ENCODE measurements at regions not wholly inside any gene's neighbourhood (a gene's known extent, or its start where the extent isn't known, plus 50 kb on each side); places are given as distances from the start of the nearest gene placed in this dataset.

GRCh38 chr6:55950071-55950814 lies 74.9 kb upstream of the BMP5 start:
- Histone ChIP-seq H4K20me1 (replicated peaks in 1 of 2; ENCODE audit: control insufficient read depth in 1 of 2, insufficient read depth in 2 of 2, low read length in 2 of 2) (no peaks in the 10 kb centered on the region), H2BK20ac (ENCODE audit: low read length) (no peak overlapping the region), H3K9ac (replicated peaks in 1 of 4; ENCODE audit: extremely low read depth in 1 of 4, low read depth in 3 of 4, low read length in 3 of 4) (no peak overlapping the region), H2AK5ac (ENCODE audit: low read depth, low read length) (no peak overlapping the region), H3K4me1 (replicated peaks in 1 of 4; ENCODE audit: control insufficient read depth in 3 of 4, insufficient read depth in 4 of 4, low read length in 3 of 4) (no peaks in the 10 kb centered on the region), H3K18ac (ENCODE audit: extremely low read depth, low read length) (no peak overlapping the region), H3K14ac (ENCODE audit: insufficient read length) (no peak overlapping the region), H3K4me2 (ENCODE audit: insufficient read depth in 1 of 2, low read depth in 2 of 2, low read length in 2 of 2) (no peak overlapping the region), H2BK12ac (ENCODE audit: low read depth, low read length) (no peak overlapping the region), H3K27me3 (replicated peaks in 1 of 4; ENCODE audit: control insufficient read depth in 3 of 4, extremely low read depth in 1 of 4, insufficient read depth in 3 of 4, low read length in 3 of 4) (no peaks in the 10 kb centered on the region), H3K23me2 (ENCODE audit: low read depth, low read length) (no peaks in the 10 kb centered on the region), H2BK120ac (replicated peaks; ENCODE audit: low read depth, low read length) (no peak overlapping the region), H2BK5ac (ENCODE audit: low read depth, low read length) (no peak overlapping the region), H3K27ac (ENCODE audit: low read depth, low read length) (no peak overlapping the region), H3K4ac (replicated peaks; ENCODE audit: insufficient read length, low read depth, low read length) (no peak overlapping the region), H3K36me3 (ENCODE audit: control insufficient read depth in 2 of 4, insufficient read depth in 4 of 4, low read length in 3 of 4) (0 out of 8 replicates have a peak, but pooled peaks cover 0 to 4% (median 0%) of the 10 kb centered on the region in 4 experiments), H3K56ac (replicated peaks; ENCODE audit: insufficient read length, low read depth, low read length) (no peak overlapping the region), H2AFZ (ENCODE audit: low read length) (no peak overlapping the region), H3K9me3 (ENCODE audit: insufficient read depth in 2 of 2, low read depth in 1 of 2, low read length in 1 of 2) (peaks cover 17 to 21% of the 10 kb centered on the region in 2 experiments), H3K23ac (ENCODE audit: insufficient read length) (no peak overlapping the region), H4K8ac (ENCODE audit: extremely low read depth, insufficient read depth, low read length) (peak overlapping the region; percentile 25; the same call in 1 of the 2 replicates), H3K4me3 (ENCODE audit: extremely low read depth in 1 of 4, insufficient read depth in 2 of 4, low read depth in 3 of 4, low read length in 4 of 4) (no peak overlapping the region), H3K79me2 (ENCODE audit: control insufficient read depth in 1 of 2, insufficient read depth in 2 of 2, low read length in 2 of 2) (no peaks in the 10 kb centered on the region), H3K79me1 (ENCODE audit: low read depth, low read length) (no peaks in the 10 kb centered on the region), H4K5ac (ENCODE audit: insufficient read length, low read depth, low read length) (no peak overlapping the region), H4K91ac (replicated peaks; ENCODE audit: insufficient read length, low read length) (no peak overlapping the region), H2BK15ac (ENCODE audit: low read length) (no peak overlapping the region)
- DNase-seq (ENCODE audit: low read depth in 1 of 2, low spot score in 2 of 2) (no peak), FAIRE-seq (no peak)
- ChIA-PET CTCF (ENCODE audit: partially characterized antibody) (interaction anchor here (0.7 to 4.7 kb wide), 7 partner anchors 9 to 504 kb away, joined by 3 to 26 read pairs (median 3); no protein-coding TSS in a partner anchor), POLR2A (ENCODE audit: partially characterized antibody) (no interaction called here)
- 95% methylated on average over 25 of the region's 26 CpGs; no CpG with 5 or more reads in 1 of the 2 experiments for WGBS, 2 experiments (ENCODE audit: extremely low coverage in 1 of 2, insufficient coverage in 1 of 2, insufficient read length in 1 of 2, insufficient replicate concordance in 2 of 2, low coverage in 1 of 2, low lambda C conversion rate in 2 of 2, missing lambda C conversion rate in 1 of 2)
- TF ChIP-seq HDAC6 (IDR thresholded peaks at IDR 0.05; ENCODE audit: low read depth, low read length) (no peak), RFX5 (IDR thresholded peaks at IDR 0.05; ENCODE audit: borderline replicate concordance, low read depth, low read length) (no peak), HDAC2 (IDR thresholded peaks at IDR 0.05; ENCODE audit: borderline replicate concordance in 1 of 2, low read depth in 2 of 2, low read length in 2 of 2) (no peak), SRF (IDR thresholded peaks at IDR 0.05; ENCODE audit: low read depth, low read length) (no peak)
